ENCODE measurements at regions not wholly inside any gene's neighbourhood (a gene's known extent, or its start where the extent isn't known, plus 50 kb on each side); places are given as distances from the start of the nearest gene placed in this dataset.
"Not testable (repeated sequence)": the region's sequence is repeated elsewhere in the genome, so short reads cannot be mapped to it uniquely, and the experiment has no call there.

GRCh38 chr9:31588006-31588405 lies 796.4 kb upstream of the ACO1 start:
- DNase-seq = no peak

GRCh38 chr9:31588756-31589155 lies 795.7 kb upstream of the ACO1 start:
- DNase-seq = no peak

- no peak for DNase-seq
Observed at GRCh38 chr9:31590091-31590490, 794.4 kb upstream of the ACO1 start.

DNA sequence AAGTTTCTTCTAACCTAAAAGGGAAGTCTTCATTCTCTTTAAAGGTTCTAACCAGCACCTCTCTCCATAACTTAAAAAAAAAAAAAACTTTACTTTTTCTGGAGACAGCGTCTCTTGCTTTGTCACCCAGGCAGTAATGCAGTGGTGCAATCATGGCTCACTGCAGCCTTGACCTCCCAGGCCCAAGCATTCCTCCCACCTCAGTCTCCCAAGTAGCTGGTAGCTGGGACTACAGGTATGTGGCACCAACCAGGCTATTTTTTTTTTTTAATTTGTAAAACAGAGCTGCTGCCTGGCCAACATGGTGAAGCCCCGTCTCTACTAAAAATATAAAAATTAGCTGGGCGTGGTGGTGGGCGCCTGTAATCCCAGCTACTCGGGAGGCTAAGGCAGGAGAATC lies 787.4 kb upstream of the ACO1 start:
- not testable (repeated sequence) for DNase-seq

- DNase-seq = no peak
Observed at GRCh38 chr9:31597977-31598376, 786.5 kb upstream of the ACO1 start.

GRCh38 chr9:31601666-31602065 lies 782.8 kb upstream of the ACO1 start:
- no peak for DNase-seq

DNA sequence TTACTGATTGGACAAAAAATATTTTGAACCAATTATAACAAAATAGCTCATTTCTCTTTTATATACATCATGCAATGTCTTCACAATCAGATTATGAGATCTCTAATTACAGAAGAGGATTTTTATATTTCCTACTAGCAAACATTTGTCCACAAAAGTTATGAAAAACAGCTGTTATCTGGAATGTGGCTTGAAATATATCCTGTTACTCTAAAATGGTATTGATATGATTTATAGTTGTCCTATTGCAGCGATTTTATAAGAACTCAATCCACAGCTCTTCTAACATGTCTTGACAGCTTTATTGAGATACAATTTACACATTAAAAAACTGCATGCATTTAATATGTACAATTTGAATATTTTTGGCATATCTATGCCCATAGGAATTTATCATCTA lies 779.9 kb upstream of the ACO1 start:
- DNase-seq = no peak

DNA sequence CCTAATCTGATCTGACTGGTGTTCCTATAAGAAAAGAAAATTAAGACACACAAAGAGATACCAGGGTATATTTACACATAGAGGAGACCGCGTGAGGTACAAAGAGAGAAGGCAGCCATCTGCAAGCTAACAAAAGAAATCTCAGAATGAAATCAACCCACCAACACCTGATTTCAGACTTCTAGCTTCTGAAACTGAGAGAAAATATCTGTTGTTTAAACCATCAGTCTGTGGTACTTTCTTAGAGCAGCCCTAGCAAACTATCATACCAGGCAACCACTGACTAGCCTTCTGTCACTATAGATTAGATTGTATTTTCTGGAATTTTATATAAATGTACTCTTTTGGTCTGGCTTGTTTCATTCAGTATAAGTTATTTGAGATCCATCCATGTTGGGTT lies 779.3 kb upstream of the ACO1 start:
- DNase-seq = no peak

DNA sequence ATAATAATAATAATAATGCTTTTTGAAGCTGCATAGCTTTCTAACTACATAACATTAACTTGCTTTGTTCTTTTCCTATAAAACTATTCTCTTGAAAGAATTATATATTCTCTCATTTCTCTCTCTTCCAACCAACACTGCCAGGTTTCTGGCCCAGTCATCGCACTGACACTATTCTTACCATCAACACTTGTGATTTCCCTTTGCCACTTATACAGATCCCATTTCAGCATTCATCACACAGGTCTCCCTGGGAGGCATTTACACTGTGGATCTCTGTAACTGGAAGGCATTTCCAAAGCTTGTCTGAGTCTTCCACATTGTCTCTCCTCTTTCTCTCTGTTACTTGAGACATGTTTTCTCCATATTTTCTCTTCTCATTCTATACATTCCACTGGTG lies 777.8 kb upstream of the ACO1 start:
- DNase-seq = no peak

GRCh38 chr9:31608416-31608815 lies 776.0 kb upstream of the ACO1 start:
- no peak for DNase-seq

- no peak for DNase-seq
Observed at GRCh38 chr9:31608881-31609280, 775.6 kb upstream of the ACO1 start.

GRCh38 chr9:31612336-31613030 lies 772.0 kb upstream of the ACO1 start:
- no peak for DNase-seq

DNA sequence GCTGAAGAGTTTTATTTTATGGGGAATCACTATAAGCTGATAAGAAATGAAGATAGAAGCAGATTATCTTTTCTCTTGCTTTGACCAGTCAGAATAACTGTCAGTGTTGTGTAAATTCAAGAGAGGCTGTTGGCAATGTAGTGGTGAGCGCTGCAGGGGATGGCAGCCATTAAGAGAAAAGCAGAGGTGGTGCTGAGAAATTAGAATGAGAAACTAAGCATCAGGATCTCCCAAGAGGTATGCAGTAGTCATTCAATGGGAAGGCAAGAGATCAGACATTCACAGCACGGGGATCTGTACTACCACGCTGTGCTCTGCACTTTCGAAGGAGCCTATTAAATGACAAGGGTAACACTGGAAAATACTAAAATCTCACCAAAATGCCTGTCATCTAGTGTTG lies 768.5 kb upstream of the ACO1 start:
- no peak for DNase-seq

- no peak for DNase-seq
Observed at GRCh38 chr9:31623511-31623910, 760.9 kb upstream of the ACO1 start.

- no peak for DNase-seq
Observed at GRCh38 chr9:31629292-31629691, 755.2 kb upstream of the ACO1 start.

GRCh38 chr9:31637265-31637664 lies 747.2 kb upstream of the ACO1 start:
- no peak for DNase-seq

- DNase-seq = no peak
Observed at GRCh38 chr9:31637861-31638260, 746.6 kb upstream of the ACO1 start.

GRCh38 chr9:31639451-31639850 lies 745.0 kb upstream of the ACO1 start:
- no peak for DNase-seq

GRCh38 chr9:31669311-31669710 lies 715.1 kb upstream of the ACO1 start:
- no peak for DNase-seq

DNA sequence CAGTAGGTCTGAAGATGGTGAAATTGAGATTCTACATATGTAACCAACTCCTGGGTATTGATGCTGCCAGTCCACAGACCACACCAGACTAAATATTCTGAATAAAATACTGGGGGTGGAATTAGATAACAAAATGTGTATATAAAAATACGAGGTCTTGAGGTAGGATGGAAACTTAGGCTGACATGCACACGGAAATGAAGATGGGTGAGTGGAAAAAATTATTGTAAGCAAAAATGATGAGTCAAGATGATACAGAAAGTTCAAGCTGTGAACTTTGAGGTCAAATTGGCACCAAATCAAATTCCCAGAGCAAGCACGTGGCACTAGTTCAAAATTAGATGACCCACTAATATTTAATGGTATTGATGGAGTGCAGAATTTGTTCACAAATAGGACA lies 713.4 kb upstream of the ACO1 start:
- no peak for DNase-seq

- no peak for DNase-seq
Observed at GRCh38 chr9:31674264-31674663, 710.2 kb upstream of the ACO1 start.

GRCh38 chr9:31677415-31677814 lies 707.0 kb upstream of the ACO1 start:
- DNase-seq = no peak

DNA sequence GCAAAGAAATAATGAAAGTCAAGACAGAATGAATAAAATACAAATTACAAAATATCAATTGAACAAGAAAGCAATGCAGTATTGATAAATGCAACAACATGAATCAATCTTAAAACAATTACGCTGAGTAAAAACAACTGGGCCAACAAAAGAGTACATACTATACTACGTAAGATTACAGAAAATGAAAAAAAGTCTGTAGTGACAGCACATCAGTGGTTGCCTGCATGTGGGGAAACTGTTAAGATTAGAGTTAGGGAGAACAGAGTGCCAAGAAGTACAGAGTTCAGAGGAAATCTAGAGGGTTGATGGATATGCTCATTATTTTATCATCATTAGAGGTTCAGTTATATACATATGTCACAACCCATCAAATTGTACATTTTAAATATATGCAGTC lies 706.6 kb upstream of the ACO1 start:
- DNase-seq = no peak

GRCh38 chr9:31683116-31683515 lies 701.3 kb upstream of the ACO1 start:
- DNase-seq = no peak

- DNase-seq = no peak
Observed at GRCh38 chr9:31697956-31698355, 686.5 kb upstream of the ACO1 start.

- DNase-seq = no peak
Observed at GRCh38 chr9:31699836-31700235, 684.6 kb upstream of the ACO1 start.
